Middle frontal gyrus (tissue), 1 donor: ENCODE measurements at regions not wholly inside any gene's neighbourhood (a gene's known extent, or its start where the extent isn't known, plus 50 kb on each side); places are given as distances from the start of the nearest gene placed in this dataset.

Source experiments
- DNase-seq: peaks from one replicate; pipeline ENCODE4 v3.0.0-alpha.2; 2015; ENCODE audit warnings: low spot score; ENCODE audit errors: extremely low spot score

- DNase-seq: no peak
These were observed 317.6 kb downstream of the ENC1 start for GRCh38 chr5:74322944-74323343.

- DNase-seq: no peak
These were observed 318.3 kb downstream of the ENC1 start for GRCh38 chr5:74322191-74322590.

- DNase-seq: no peak
These were observed 319.2 kb downstream of the ENC1 start for GRCh38 chr5:74321326-74321725.

GRCh38 chr5:74320526-74320925, 320.0 kb downstream of the ENC1 start:
- no peak for DNase-seq

- no peak for DNase-seq
These were observed 321.5 kb downstream of the ENC1 start for GRCh38 chr5:74319076-74319475.

- DNase-seq: no peak
These were observed 324.4 kb downstream of the ENC1 start for GRCh38 chr5:74316064-74316603.

GRCh38 chr5:74314906-74315305, 325.6 kb downstream of the ENC1 start:
- no peak for DNase-seq

GRCh38 chr5:74313896-74314295, 326.6 kb downstream of the ENC1 start:
- DNase-seq: no peak

- no peak for DNase-seq
These were observed 327.8 kb downstream of the ENC1 start for GRCh38 chr5:74312746-74313145.

GRCh38 chr5:74311961-74312360, 328.6 kb downstream of the ENC1 start:
- DNase-seq: no peak

GRCh38 chr5:74310997-74311930, 329.3 kb downstream of the ENC1 start:
- DNase-seq: no peak

- no peak for DNase-seq
These were observed 330.1 kb downstream of the ENC1 start for GRCh38 chr5:74310386-74310785.

GRCh38 chr5:74309050-74309449, 331.5 kb downstream of the ENC1 start:
- no peak for DNase-seq

GRCh38 chr5:74306845-74307244, 333.7 kb downstream of the ENC1 start:
- no peak for DNase-seq

- DNase-seq: no peak
These were observed 336.0 kb downstream of the ENC1 start for GRCh38 chr5:74304536-74304935.

- DNase-seq: no peak
These were observed 336.9 kb downstream of the ENC1 start for GRCh38 chr5:74303578-74303977.

- no peak for DNase-seq
These were observed 339.0 kb downstream of the ENC1 start for GRCh38 chr5:74301576-74301975.

- no peak for DNase-seq
These were observed 339.6 kb downstream of the ENC1 start for GRCh38 chr5:74300808-74301389.

GRCh38 chr5:74299833-74300232, 340.7 kb downstream of the ENC1 start:
- no peak for DNase-seq

GRCh38 chr5:74296685-74297408, 343.7 kb downstream of the ENC1 start:
- no peak for DNase-seq

GRCh38 chr5:74295676-74296075, 344.9 kb downstream of the ENC1 start:
- no peak for DNase-seq

GRCh38 chr5:74295141-74295540, 345.4 kb downstream of the ENC1 start:
- no peak for DNase-seq
